ENCODE measurements at regions not wholly inside any gene's neighbourhood (a gene's known extent, or its start where the extent isn't known, plus 50 kb on each side); places are given as distances from the start of the nearest gene placed in this dataset.

GRCh38 chr20:40957265-40957760 is 71.3 kb upstream of the TOP1 start:
- H3K27ac ChIP-seq = no peak overlapping the region
- H3K9me3 ChIP-seq = no peaks in the 10 kb centered on the region
- no peaks in the 10 kb centered on the region for H3K36me3 ChIP-seq
- intact Hi-C loops (cut with DNase I) = no loop called here
- TF ChIP-seq CTCF (IDR thresholded peaks at IDR 0.05) = no peak
- ATAC-seq = no peak
- H3K4me3 ChIP-seq = no peak overlapping the region
- 77 to 85% methylated on average over 6 of the region's 6 CpGs for WGBS, 2 donors
- FAIRE-seq = no peak
- no peaks in the 10 kb centered on the region for H3K4me1 ChIP-seq
- no peak for DNase-seq
- no peaks in the 10 kb centered on the region for H3K27me3 ChIP-seq

GRCh38 chr20:40958598-40958997 is 70.0 kb upstream of the TOP1 start:
- H3K4me3 ChIP-seq = no peak overlapping the region
- H3K27ac ChIP-seq = no peak overlapping the region
- WGBS, 2 donors = 43 to 52% methylated on average over 4 of the region's 4 CpGs
- DNase-seq = no peak
- intact Hi-C loops (cut with DNase I) = no loop called here
- TF ChIP-seq CTCF (IDR thresholded peaks at IDR 0.05) = no peak
- H3K9me3 ChIP-seq = no peaks in the 10 kb centered on the region
- H3K36me3 ChIP-seq = no peaks in the 10 kb centered on the region
- FAIRE-seq = no peak
- no peak for ATAC-seq
- no peaks in the 10 kb centered on the region for H3K4me1 ChIP-seq
- no peaks in the 10 kb centered on the region for H3K27me3 ChIP-seq

GRCh38 chr20:40959325-40960092 is 69.1 kb upstream of the TOP1 start:
- no peak overlapping the region for H3K27ac ChIP-seq
- intact Hi-C loops (cut with DNase I) = no loop called here
- no peaks in the 10 kb centered on the region for H3K27me3 ChIP-seq
- FAIRE-seq (no peak), DNase-seq (no peak), ATAC-seq (no peak)
- 63 to 73% methylated on average over 6 of the region's 6 CpGs for WGBS, 2 donors
- H3K4me3 ChIP-seq = no peak overlapping the region
- H3K9me3 ChIP-seq = no peaks in the 10 kb centered on the region
- H3K36me3 ChIP-seq = no peaks in the 10 kb centered on the region
- H3K4me1 ChIP-seq = no peaks in the 10 kb centered on the region
- TF ChIP-seq CTCF (IDR thresholded peaks at IDR 0.05) = no peak

GRCh38 chr20:40960101-40960500 is 68.5 kb upstream of the TOP1 start:
- DNase-seq (no peak), ATAC-seq (no peak), FAIRE-seq (no peak)
- no peak overlapping the region for H3K27ac ChIP-seq
- no peaks in the 10 kb centered on the region for H3K27me3 ChIP-seq
- 75 to 78% methylated on average over 4 of the region's 4 CpGs for WGBS, 2 donors
- H3K9me3 ChIP-seq = no peaks in the 10 kb centered on the region
- intact Hi-C loops (cut with DNase I) = no loop called here
- H3K4me1 ChIP-seq = no peaks in the 10 kb centered on the region
- no peak for TF ChIP-seq CTCF (IDR thresholded peaks at IDR 0.05)
- H3K36me3 ChIP-seq = no peaks in the 10 kb centered on the region
- H3K4me3 ChIP-seq = no peak overlapping the region

GRCh38 chr20:40960521-40960956 is 68.1 kb upstream of the TOP1 start:
- H3K27ac ChIP-seq = no peak overlapping the region
- intact Hi-C loops (cut with DNase I) = no loop called here
- H3K4me3 ChIP-seq = no peak overlapping the region
- ATAC-seq (no peak), DNase-seq (no peak), FAIRE-seq (no peak)
- no peaks in the 10 kb centered on the region for H3K36me3 ChIP-seq
- H3K9me3 ChIP-seq = no peaks in the 10 kb centered on the region
- H3K4me1 ChIP-seq = no peaks in the 10 kb centered on the region
- TF ChIP-seq CTCF (IDR thresholded peaks at IDR 0.05) = no peak
- H3K27me3 ChIP-seq = no peaks in the 10 kb centered on the region
- 75 to 89% methylated on average over 10 of the region's 10 CpGs for WGBS, 2 donors
